Keratinocyte (primary cell): ENCODE measurements at regions not wholly inside any gene's neighbourhood (a gene's known extent, or its start where the extent isn't known, plus 50 kb on each side); places are given as distances from the start of the nearest gene placed in this dataset.

Experiments used
- DNase-seq: peaks from one replicate; pipeline ENCODE4 v3.0.0-alpha.2; 2011; ENCODE audit warnings: low read depth, missing footprints, low spot score
- FAIRE-seq: peaks from 2 replicates; lab custom pipeline; 2011; peaks lifted over from hg19 to GRCh38; lab: Jason Lieb, UNC
- H2AFZ ChIP-seq: 2 replicates; pipeline ENCODE4 v1.6.0; 2012; ENCODE audit warnings: low read length, control low read depth, inconsistent platforms; ENCODE audit not compliant: control insufficient read depth
- H3K27ac ChIP-seq: 2 replicates; pipeline ENCODE4 v1.5.1; 2011; ENCODE audit warnings: low read length; ENCODE audit not compliant: control insufficient read depth, insufficient read depth
- H3K27me3 ChIP-seq: 3 replicates; pipeline ENCODE4 v1.6.0; 2011; ENCODE audit warnings: low read length; ENCODE audit not compliant: control insufficient read depth, insufficient read depth; ENCODE audit errors: extremely low read depth
- H3K36me3 ChIP-seq, 2 experiments: 2 replicates in 1 of 2; 3 replicates in 1 of 2; pipeline ENCODE4 v1.5.1; 2011; ENCODE audit warnings: low read length in 2 of 2, mild to moderate bottlenecking in 1 of 2; ENCODE audit not compliant: control insufficient read depth in 2 of 2, insufficient read depth in 2 of 2; ENCODE audit errors: extremely low read depth in 1 of 2
- H3K4me1 ChIP-seq: 3 replicates; pipeline ENCODE4 v1.5.1; 2011; ENCODE audit warnings: low read length; ENCODE audit not compliant: control insufficient read depth, insufficient read depth; ENCODE audit errors: extremely low read depth
- H3K4me2 ChIP-seq: 3 replicates; pipeline ENCODE4 v1.6.0; 2011; ENCODE audit warnings: low read depth, low read length; ENCODE audit not compliant: control insufficient read depth, insufficient read depth; ENCODE audit errors: extremely low read depth
- H3K4me3 ChIP-seq, 3 experiments: fragments of 200-600 bp in 1 of 3; sonication (generic) in 1 of 3; 2 replicates in 2 of 3; 3 replicates in 1 of 3; pipeline ENCODE4 v1.5.1; 2011 to 2016; ENCODE audit warnings: low read length in 3 of 3, mild to moderate bottlenecking in 3 of 3, control low read depth in 2 of 3, inconsistent platforms in 1 of 3, low read depth in 1 of 3, mixed read lengths in 1 of 3, mixed run types in 1 of 3, moderate library complexity in 1 of 3; ENCODE audit not compliant: control insufficient read depth in 2 of 3, insufficient read depth in 2 of 3; ENCODE audit errors: extremely low read depth in 1 of 3
- H3K79me2 ChIP-seq: 2 replicates; pipeline ENCODE4 v1.6.0; 2012; ENCODE audit warnings: low read length; ENCODE audit not compliant: control insufficient read depth, insufficient read depth
- H3K9ac ChIP-seq: 3 replicates; pipeline ENCODE4 v1.6.0; 2011; ENCODE audit warnings: low read length; ENCODE audit not compliant: control insufficient read depth, insufficient read depth; ENCODE audit errors: extremely low read depth
- H3K9me1 ChIP-seq: 3 replicates; pipeline ENCODE4 v1.6.0; 2011; ENCODE audit warnings: low read length; ENCODE audit not compliant: control insufficient read depth, insufficient read depth; ENCODE audit errors: extremely low read depth
- H3K9me3 ChIP-seq: 2 replicates; pipeline ENCODE4 v1.5.1; 2012; ENCODE audit warnings: low read depth, low read length; ENCODE audit not compliant: control insufficient read depth
- H4K20me1 ChIP-seq: 3 replicates; pipeline ENCODE4 v1.6.0; 2011; ENCODE audit warnings: low read length; ENCODE audit not compliant: control insufficient read depth, insufficient read depth; ENCODE audit errors: extremely low read depth
- EZH2 ChIP-seq: IDR thresholded peaks from one replicate; pipeline ENCODE4 v1.6.1; 2012; ENCODE audit warnings: inconsistent platforms, mild to moderate bottlenecking, low read length, moderate library complexity
- dilution Hi-C: fragments of 300-500 bp; cut with MboI; formaldehyde crosslinking; loops from one replicate; pipeline ENCODE4 v1.7.0; 2020; ENCODE audit warnings: low sequenced_read_pairs; ENCODE audit not compliant: extremely low pct_ligation_motif_present
- TF ChIP-seq, protein P1 (sequence below), 3 experiments: IDR thresholded peaks in 1 of 3; conservative IDR thresholded peaks in 1 of 3; optimal IDR thresholded peaks in 1 of 3; 2 replicates in 2 of 3; 3 replicates in 1 of 3; pipeline versions ENCODE3 to v1.5.1; 2011; ENCODE audit warnings: low read length in 3 of 3, mild to moderate bottlenecking in 3 of 3, moderate library complexity in 2 of 3, control low read depth in 1 of 3, inconsistent platforms in 1 of 3; ENCODE audit not compliant: insufficient read depth in 2 of 3; ENCODE audit errors: extremely low read depth in 1 of 3

DNA sequence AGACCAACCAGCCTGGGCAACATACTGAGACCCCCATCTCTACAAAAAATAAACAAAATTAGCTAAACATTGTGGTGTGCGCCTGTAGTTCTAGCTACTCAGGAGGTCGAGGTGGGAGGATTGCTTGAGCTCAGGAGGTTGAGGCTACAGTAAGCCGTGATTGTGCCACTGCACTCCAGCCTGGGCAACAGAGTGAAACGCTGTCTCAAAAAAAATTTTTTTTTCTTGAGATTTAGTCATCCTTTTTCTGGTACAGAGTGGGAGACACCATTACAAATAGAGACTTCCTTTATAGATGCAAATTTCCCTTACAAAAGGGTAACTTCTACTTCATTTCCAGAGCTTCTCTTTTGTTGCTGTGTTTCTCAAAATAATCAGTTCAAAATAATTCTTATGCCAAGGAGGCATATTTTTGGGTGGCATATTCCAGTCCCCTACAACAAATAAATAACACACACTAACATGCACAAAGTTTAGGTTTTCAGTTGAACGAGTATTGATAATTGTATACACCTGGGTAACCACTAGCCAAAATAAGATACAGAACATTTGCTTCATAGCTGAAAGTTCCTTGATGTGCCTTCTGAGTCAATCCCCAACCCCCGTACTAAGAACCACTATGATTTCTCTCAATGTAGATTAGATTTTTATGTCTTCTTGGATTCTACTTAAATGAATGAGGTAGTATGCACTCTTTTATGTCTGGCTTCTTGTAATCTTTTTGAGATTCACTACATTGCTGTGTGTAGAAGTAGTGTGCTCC lies 248.9 kb upstream of the PROK2 start:
- H3K9me3 ChIP-seq = no peaks in the 10 kb centered on the region
- H3K4me3 ChIP-seq = no peak overlapping the region
- H3K27me3 ChIP-seq = peaks cover 5% of the 10 kb centered on the region
- H3K4me2 ChIP-seq = no peak overlapping the region
- H3K9ac ChIP-seq = no peak overlapping the region
- H3K4me1 ChIP-seq = no peaks in the 10 kb centered on the region
- no peaks in the 10 kb centered on the region for H3K36me3 ChIP-seq
- DNase-seq (no peak), FAIRE-seq (no peak)
- dilution Hi-C loops = no loop called here
- TF ChIP-seq EZH2 = no peak
- TF ChIP-seq, protein P1, sequence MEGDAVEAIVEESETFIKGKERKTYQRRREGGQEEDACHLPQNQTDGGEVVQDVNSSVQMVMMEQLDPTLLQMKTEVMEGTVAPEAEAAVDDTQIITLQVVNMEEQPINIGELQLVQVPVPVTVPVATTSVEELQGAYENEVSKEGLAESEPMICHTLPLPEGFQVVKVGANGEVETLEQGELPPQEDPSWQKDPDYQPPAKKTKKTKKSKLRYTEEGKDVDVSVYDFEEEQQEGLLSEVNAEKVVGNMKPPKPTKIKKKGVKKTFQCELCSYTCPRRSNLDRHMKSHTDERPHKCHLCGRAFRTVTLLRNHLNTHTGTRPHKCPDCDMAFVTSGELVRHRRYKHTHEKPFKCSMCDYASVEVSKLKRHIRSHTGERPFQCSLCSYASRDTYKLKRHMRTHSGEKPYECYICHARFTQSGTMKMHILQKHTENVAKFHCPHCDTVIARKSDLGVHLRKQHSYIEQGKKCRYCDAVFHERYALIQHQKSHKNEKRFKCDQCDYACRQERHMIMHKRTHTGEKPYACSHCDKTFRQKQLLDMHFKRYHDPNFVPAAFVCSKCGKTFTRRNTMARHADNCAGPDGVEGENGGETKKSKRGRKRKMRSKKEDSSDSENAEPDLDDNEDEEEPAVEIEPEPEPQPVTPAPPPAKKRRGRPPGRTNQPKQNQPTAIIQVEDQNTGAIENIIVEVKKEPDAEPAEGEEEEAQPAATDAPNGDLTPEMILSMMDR (optimal IDR thresholded peaks at IDR 0.05 in 1 of 3, IDR thresholded peaks at IDR 0.05 in 1 of 3, conservative IDR thresholded peaks at IDR 0.05 in 1 of 3; ENCODE audit: extremely low read depth in 1 of 3, insufficient read depth in 2 of 3, low read length in 3 of 3) = no peak
- no peaks in the 10 kb centered on the region for H4K20me1 ChIP-seq
- no peaks in the 10 kb centered on the region for H3K9me1 ChIP-seq
- H2AFZ ChIP-seq = no peak overlapping the region
- no peaks in the 10 kb centered on the region for H3K79me2 ChIP-seq
- no peak overlapping the region for H3K27ac ChIP-seq

DNA sequence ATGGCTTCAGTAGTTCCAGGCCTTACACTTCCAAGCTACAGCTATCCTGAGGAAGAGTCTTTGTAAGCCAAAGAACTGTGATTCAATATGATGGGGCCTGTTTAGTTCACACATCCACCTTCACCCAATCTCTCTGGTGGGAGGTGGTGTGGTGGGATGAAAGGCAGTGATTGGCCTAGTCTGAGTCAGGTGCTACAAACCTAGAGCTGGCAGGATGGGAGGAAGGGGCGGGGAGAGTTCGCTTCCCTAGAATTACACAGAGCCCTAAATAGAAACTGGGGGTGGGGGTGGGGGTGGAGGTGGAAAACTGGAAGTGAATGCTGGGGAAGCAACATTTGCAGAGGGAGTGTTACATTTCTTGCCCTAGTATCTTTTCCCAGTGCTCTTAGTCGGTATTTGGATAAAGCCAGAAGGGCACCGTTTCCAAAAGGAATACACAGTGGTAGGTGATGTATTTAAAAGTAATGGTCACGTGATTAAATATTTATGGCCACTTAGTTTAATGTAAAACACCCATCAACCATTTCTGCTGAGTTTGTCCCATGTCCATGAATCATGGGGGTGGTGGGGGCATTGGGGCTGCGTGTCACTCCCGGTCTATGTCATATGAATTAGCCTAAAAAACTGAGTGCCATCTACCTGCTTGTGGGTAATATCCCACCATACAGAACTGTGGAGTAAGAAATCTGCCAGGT lies 247.6 kb upstream of the PROK2 start:
- H3K36me3 ChIP-seq = no peaks in the 10 kb centered on the region
- no peaks in the 10 kb centered on the region for H3K9me3 ChIP-seq
- no peak overlapping the region for H3K4me2 ChIP-seq
- peaks cover 5% of the 10 kb centered on the region for H3K27me3 ChIP-seq
- dilution Hi-C loops = no loop called here
- no peak overlapping the region for H2AFZ ChIP-seq
- no peak for TF ChIP-seq EZH2
- TF ChIP-seq, protein P1 (optimal IDR thresholded peaks at IDR 0.05 in 1 of 3, IDR thresholded peaks at IDR 0.05 in 1 of 3, conservative IDR thresholded peaks at IDR 0.05 in 1 of 3; ENCODE audit: extremely low read depth in 1 of 3, insufficient read depth in 2 of 3, low read length in 3 of 3) = no peak
- FAIRE-seq (no peak), DNase-seq (no peak)
- H3K9ac ChIP-seq = no peak overlapping the region
- H3K4me3 ChIP-seq = no peak overlapping the region
- H4K20me1 ChIP-seq = no peaks in the 10 kb centered on the region
- H3K79me2 ChIP-seq = no peaks in the 10 kb centered on the region
- no peaks in the 10 kb centered on the region for H3K9me1 ChIP-seq
- no peaks in the 10 kb centered on the region for H3K4me1 ChIP-seq
- no peak overlapping the region for H3K27ac ChIP-seq
